ENCODE measurements at regions not wholly inside any gene's neighbourhood (a gene's known extent, or its start where the extent isn't known, plus 50 kb on each side); places are given as distances from the start of the nearest gene placed in this dataset.

DNA sequence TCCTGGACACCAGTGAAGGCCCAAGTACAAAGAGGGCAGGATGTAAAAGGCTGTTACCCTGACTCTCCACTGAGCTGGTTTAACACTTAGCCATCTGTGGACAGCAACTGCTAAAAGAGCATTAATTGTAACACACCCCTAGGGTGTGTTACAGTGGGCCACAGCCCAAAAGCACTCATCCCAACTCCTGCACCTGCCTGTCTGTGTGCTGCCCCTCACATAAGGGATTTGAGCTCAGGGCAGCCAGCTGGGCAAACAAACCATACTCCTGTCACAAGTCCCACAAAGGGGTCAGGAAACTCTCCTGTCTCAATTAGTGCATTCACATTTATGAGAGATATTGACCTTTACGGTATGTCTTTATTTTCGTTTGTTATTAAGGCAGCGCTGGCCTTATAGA, 833.1 kb upstream of the NXPH2 start:
- no peaks in the 10 kb centered on the region for H3K36me3 ChIP-seq (ENCODE audit: control insufficient read depth, insufficient read depth, low read length)
- TF ChIP-seq, protein P1, sequence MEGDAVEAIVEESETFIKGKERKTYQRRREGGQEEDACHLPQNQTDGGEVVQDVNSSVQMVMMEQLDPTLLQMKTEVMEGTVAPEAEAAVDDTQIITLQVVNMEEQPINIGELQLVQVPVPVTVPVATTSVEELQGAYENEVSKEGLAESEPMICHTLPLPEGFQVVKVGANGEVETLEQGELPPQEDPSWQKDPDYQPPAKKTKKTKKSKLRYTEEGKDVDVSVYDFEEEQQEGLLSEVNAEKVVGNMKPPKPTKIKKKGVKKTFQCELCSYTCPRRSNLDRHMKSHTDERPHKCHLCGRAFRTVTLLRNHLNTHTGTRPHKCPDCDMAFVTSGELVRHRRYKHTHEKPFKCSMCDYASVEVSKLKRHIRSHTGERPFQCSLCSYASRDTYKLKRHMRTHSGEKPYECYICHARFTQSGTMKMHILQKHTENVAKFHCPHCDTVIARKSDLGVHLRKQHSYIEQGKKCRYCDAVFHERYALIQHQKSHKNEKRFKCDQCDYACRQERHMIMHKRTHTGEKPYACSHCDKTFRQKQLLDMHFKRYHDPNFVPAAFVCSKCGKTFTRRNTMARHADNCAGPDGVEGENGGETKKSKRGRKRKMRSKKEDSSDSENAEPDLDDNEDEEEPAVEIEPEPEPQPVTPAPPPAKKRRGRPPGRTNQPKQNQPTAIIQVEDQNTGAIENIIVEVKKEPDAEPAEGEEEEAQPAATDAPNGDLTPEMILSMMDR (IDR thresholded peaks at IDR 0.05; ENCODE audit: insufficient read depth, low read depth, low read length) = no peak
- no peak for DNase-seq (ENCODE audit: low read depth)
- ChIA-PET POLR2A (no interaction called here), CTCF (no interaction called here)
- no peaks in the 10 kb centered on the region for H3K27me3 ChIP-seq (ENCODE audit: control insufficient read depth, insufficient read depth, low read length)
- no peak overlapping the region for H3K4me3 ChIP-seq (ENCODE audit: low read depth, low read length)

DNA sequence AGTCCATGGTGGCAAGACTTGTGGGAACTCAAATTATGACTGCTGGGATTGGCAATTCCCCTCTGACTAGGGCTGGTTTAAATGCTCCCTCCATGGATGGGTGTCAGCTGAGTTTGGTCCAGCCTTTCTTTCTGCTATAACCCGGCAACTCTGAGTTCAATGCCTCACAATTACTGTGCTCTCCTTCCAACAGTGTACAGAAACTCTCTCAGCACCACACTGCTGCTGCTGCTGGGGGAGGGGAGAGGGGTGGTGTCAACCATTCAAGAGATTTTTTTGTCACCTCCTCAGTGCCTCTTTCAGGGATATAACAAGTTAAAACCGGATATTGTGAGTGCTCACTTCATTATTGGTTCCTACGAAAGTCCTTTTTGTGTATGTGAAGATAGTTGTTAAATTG, 830.3 kb upstream of the NXPH2 start:
- ChIA-PET POLR2A (no interaction called here), CTCF (no interaction called here)
- DNase-seq (ENCODE audit: low read depth) = no peak
- Histone ChIP-seq H3K36me3 (ENCODE audit: control insufficient read depth, insufficient read depth, low read length) (no peaks in the 10 kb centered on the region), H3K27me3 (ENCODE audit: control insufficient read depth, insufficient read depth, low read length) (no peaks in the 10 kb centered on the region), H3K4me3 (ENCODE audit: low read depth, low read length) (no peak overlapping the region)
- TF ChIP-seq, protein P1 (IDR thresholded peaks at IDR 0.05; ENCODE audit: insufficient read depth, low read depth, low read length) = no peak

DNA sequence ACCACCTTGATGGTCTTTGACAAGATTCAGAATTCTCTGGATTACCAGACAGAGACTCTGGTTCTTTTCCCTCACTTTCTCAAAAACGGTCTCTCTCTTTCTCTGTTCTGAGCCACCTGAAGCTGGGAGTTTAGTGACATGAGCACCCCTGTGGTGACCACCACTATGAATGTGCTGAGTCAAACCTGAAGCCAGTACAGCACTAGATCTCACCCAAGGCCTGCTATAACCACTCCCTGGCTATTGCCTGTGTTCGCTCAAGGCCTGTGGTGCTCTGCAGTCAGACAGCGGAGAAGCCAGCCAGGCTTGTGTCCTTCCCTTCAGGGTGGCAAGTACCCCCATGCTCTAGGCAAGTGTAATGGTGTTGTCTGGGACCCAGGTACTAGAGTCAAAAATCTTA, 828.9 kb upstream of the NXPH2 start:
- ChIA-PET POLR2A (no interaction called here), CTCF (no interaction called here)
- TF ChIP-seq, protein P1 (IDR thresholded peaks at IDR 0.05; ENCODE audit: insufficient read depth, low read depth, low read length) = no peak
- DNase-seq (ENCODE audit: low read depth) = no peak
- Histone ChIP-seq H3K36me3 (ENCODE audit: control insufficient read depth, insufficient read depth, low read length) (no peaks in the 10 kb centered on the region), H3K4me3 (ENCODE audit: low read depth, low read length) (no peak overlapping the region), H3K27me3 (ENCODE audit: control insufficient read depth, insufficient read depth, low read length) (no peaks in the 10 kb centered on the region)

DNA sequence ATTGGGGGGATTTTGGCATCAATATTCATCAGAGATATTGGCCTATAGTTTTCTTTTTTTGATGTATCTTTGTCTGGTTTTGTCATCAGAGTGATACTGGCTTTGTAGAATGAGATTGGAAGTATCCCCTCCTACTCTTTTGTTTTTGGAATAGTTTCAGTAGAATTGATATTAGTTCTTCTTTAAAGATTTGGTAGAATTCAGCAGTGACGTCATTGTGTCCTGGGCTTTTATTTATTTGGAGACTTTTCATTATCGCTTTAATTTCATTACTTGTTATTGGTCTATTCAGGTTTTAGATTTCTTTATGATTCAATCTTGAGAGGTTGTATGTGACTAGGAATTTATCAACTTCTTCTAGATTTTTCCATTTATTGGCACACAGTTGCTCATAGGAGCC, 825.5 kb upstream of the NXPH2 start:
- TF ChIP-seq, protein P1 (IDR thresholded peaks at IDR 0.05; ENCODE audit: insufficient read depth, low read depth, low read length) = no peak
- POLR2A ChIA-PET = no interaction called here
- CTCF ChIA-PET = no interaction called here

DNA sequence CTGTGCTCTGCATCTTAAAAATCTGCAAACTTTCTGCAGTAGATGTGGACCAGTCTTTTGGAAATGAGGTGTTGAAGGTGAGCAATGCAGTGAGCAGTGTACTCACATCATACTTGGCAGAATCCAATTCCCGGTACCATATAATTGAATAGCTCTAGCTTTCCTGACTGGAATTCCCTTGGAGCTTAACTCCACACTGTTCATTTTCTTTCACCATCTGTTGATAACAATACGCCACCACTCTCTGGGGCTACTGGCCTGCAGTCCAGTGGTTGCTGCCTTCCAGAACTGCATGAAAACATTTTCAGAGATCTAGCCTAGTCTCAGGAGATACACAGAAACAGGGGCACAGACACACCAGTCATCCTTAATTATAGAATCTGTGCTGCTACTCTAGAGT, 820.0 kb upstream of the NXPH2 start:
- ChIA-PET CTCF (no interaction called here), POLR2A (no interaction called here)
- Histone ChIP-seq H3K4me3 (ENCODE audit: low read depth, low read length) (no peak overlapping the region), H3K27me3 (ENCODE audit: control insufficient read depth, insufficient read depth, low read length) (no peaks in the 10 kb centered on the region), H3K36me3 (ENCODE audit: control insufficient read depth, insufficient read depth, low read length) (no peaks in the 10 kb centered on the region)
- no peak for DNase-seq (ENCODE audit: low read depth)
- TF ChIP-seq, protein P1 (IDR thresholded peaks at IDR 0.05; ENCODE audit: insufficient read depth, low read depth, low read length) = no peak

More for the DNA sequence above, 825.5 kb upstream of the NXPH2 start:
- H3K27me3 ChIP-seq (ENCODE audit: control insufficient read depth, insufficient read depth, low read length) = no peaks in the 10 kb centered on the region
- H3K36me3 ChIP-seq (ENCODE audit: control insufficient read depth, insufficient read depth, low read length) = no peaks in the 10 kb centered on the region
- H3K4me3 ChIP-seq (ENCODE audit: low read depth, low read length) = no peak overlapping the region
- no peak for DNase-seq (ENCODE audit: low read depth)

All from BJ (cell line).